Adrenal gland (tissue), 9 donors: ENCODE measurements at regions not wholly inside any gene's neighbourhood (a gene's known extent, or its start where the extent isn't known, plus 50 kb on each side); places are given as distances from the start of the nearest gene placed in this dataset.

Experiments used
- DNase-seq, 7 donors: peaks; one replicate each; pipeline ENCODE4 v3.0.0-alpha.2; 2019 to 2020
- H3K27ac ChIP-seq, 5 donors: fragments of 200-600 bp; sonication (generic) in 4 of 5; 1 replicate in 3 of 5; 2 replicates in 2 of 5; pipeline versions ENCODE4 v1.5.1 to v1.8.0; 2016 to 2020; ENCODE audit warnings: mild to moderate bottlenecking in 1 of 5
- H3K27me3 ChIP-seq: fragments of 200-600 bp; 2 replicates; pipeline ENCODE4 v1.8.0; 2021
- H3K36me3 ChIP-seq, 2 donors: fragments of 200-600 bp; replicated peaks in 1 of 2; 1 replicate in 1 of 2; 2 replicates in 1 of 2; pipeline versions ENCODE4 v1.5.1 to v1.8.0; 2018 to 2022
- H3K4me1 ChIP-seq, 2 donors: fragments of 200-600 bp; replicated peaks in 1 of 2; 1 replicate in 1 of 2; 2 replicates in 1 of 2; pipeline versions ENCODE4 v1.5.1 to v1.8.0; 2018 to 2021
- H3K4me3 ChIP-seq, 4 donors: fragments of 200-600 bp; sonication (generic) in 3 of 4; one replicate each; pipeline ENCODE4 v1.5.1; 2016 to 2018
- H3K9me3 ChIP-seq, 3 donors: fragments of 200-600 bp; sonication (generic) in 1 of 3; replicated peaks in 1 of 3; 1 replicate in 2 of 3; 2 replicates in 1 of 3; pipeline versions ENCODE4 v1.5.1 to v1.8.0; 2016 to 2021
- POLR2A ChIP-seq, 2 donors: fragments of 450-650 bp; IDR thresholded peaks; one replicate each; pipeline ENCODE4 v1.6.1; 2017; ENCODE audit warnings: antibody characterized with exemption in 2 of 2, mild to moderate bottlenecking in 2 of 2, moderate library complexity in 1 of 2
- WGBS, 4 donors: extraction: QIAGEN DNeasy Blood & Tissue Kit in 2 of 4; methylation state at CpG; one replicate each; pipeline versions ENCODE4 v1.1.5 to v1.1.7; 2013 to 2017; 5-methylcytosine and 5-hydroxymethylcytosine counted together
- intact Hi-C, 2 donors: fragments of 100-400 bp; cut with DNase I; formaldehyde crosslinking; loops; one replicate each; pipeline versions ENCODE4 v1.14.1 to v1.15.0; 2022 to 2023
- TF ChIP-seq, protein P1 (sequence below), 6 experiments: fragments of 450-650 bp in 4 of 6; fragments of 200-600 bp in 2 of 6; sonication (generic) in 1 of 6; IDR thresholded peaks; 1 replicate in 5 of 6; 2 replicates in 1 of 6; pipeline versions ENCODE4 v1.5.1 to v1.8.0; 2016 to 2021; ENCODE audit warnings: antibody characterized with exemption in 6 of 6, mild to moderate bottlenecking in 2 of 6, moderate library complexity in 1 of 6
- donor health status: healthy with polysubstance abuse.
- donor health status: Bipolar disorder and iron deficiency.
- donor health status: DM: yes; HTN: yes; CAD: no.
- donor health status: DM: no; HTN: no; CAD: no.
- donor health status: DM: no; HTN: no; CAD: no.

DNA sequence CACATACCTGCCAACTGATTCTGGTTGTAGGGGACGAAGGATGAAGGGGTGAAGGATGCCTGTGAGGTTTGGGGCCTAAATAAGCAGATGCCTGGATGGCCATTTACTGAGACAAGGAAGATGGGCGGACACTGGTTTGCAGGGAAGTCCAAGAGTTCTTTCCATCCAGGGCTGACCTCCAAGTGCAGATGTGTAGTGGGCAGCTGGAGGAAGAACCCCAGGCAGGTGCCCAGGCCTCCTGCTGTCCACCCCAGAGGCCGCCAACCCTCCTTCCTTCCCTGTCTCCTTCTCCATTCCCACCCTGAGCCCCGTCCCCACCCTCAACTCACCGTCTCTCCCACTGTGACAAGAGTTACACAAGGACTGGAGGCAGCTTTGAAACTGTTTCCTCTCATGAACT is 171.5 kb downstream of the KATNAL1 start:
- H3K27ac ChIP-seq: no peak overlapping the region
- TF ChIP-seq POLR2A (IDR thresholded peaks at IDR 0.05): no peak
- TF ChIP-seq, protein P1, sequence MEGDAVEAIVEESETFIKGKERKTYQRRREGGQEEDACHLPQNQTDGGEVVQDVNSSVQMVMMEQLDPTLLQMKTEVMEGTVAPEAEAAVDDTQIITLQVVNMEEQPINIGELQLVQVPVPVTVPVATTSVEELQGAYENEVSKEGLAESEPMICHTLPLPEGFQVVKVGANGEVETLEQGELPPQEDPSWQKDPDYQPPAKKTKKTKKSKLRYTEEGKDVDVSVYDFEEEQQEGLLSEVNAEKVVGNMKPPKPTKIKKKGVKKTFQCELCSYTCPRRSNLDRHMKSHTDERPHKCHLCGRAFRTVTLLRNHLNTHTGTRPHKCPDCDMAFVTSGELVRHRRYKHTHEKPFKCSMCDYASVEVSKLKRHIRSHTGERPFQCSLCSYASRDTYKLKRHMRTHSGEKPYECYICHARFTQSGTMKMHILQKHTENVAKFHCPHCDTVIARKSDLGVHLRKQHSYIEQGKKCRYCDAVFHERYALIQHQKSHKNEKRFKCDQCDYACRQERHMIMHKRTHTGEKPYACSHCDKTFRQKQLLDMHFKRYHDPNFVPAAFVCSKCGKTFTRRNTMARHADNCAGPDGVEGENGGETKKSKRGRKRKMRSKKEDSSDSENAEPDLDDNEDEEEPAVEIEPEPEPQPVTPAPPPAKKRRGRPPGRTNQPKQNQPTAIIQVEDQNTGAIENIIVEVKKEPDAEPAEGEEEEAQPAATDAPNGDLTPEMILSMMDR (IDR thresholded peaks at IDR 0.05): no peak
- H3K9me3 ChIP-seq: no peaks in the 10 kb centered on the region
- no peak for DNase-seq
- intact Hi-C loops: loop anchor here (10.0 kb wide), 3 partner anchors 249 to 669 kb away; no protein-coding TSS in a partner anchor
- WGBS, 4 donors: 90 to 96% (median 93%) methylated on average over 5 of the region's 5 CpGs
- no peaks in the 10 kb centered on the region for H3K36me3 ChIP-seq
- no peaks in the 10 kb centered on the region for H3K27me3 ChIP-seq
- no peak overlapping the region for H3K4me3 ChIP-seq
- no peaks in the 10 kb centered on the region for H3K4me1 ChIP-seq

DNA sequence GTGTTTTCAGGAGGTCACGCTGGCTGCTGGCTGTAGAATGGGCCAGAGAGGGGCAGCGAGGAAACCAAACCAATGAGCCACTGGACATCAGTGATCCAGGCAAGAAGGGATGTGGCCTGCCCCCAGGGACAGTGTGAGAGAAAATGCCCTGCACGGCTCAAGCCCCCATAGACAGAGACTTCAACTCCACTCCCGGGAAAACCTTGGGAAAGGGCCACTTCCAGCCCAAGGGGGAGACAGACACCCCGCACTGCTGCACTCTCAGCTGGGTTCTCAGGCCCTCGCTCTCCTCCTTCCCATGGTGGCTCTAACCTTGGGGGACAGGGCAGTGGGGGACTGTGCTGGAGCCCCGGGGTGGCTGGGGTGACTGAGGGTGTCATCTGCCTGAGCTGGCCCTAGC is 172.0 kb downstream of the KATNAL1 start:
- TF ChIP-seq POLR2A (IDR thresholded peaks at IDR 0.05): no peak
- TF ChIP-seq, protein P1 (IDR thresholded peaks at IDR 0.05): no peak
- Histone ChIP-seq H3K36me3 (no peaks in the 10 kb centered on the region), H3K4me3 (no peak overlapping the region), H3K9me3 (no peaks in the 10 kb centered on the region), H3K4me1 (no peaks in the 10 kb centered on the region), H3K27me3 (no peaks in the 10 kb centered on the region), H3K27ac (no peak overlapping the region)
- DNase-seq: no peak
- intact Hi-C loops: loop anchor here (10.0 kb wide), 3 partner anchors 249 to 669 kb away; no protein-coding TSS in a partner anchor
- 86 to 95% (median 92%) methylated on average over 3 to 7 of the region's 7 CpGs for WGBS, 4 donors

DNA sequence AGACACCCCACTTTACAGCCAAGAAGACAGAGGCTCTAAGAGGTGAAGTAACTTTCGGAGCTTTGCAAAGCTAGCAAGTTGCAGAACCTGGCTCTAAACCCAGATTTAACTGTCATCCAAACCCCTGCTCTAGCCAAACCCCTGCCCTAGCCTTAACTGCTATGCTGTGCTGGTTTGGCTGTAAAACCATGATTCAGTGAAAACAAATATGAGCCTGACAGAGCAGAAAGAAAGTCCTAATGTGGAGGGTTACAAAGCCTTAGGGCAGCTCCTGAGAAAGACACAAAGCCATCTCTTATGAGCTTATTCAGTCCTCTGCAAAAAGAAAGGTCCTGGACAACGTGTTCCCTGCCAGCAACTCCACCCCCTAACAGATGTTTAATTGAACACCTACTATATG is 172.8 kb downstream of the KATNAL1 start:
- H3K4me3 ChIP-seq: no peak overlapping the region
- H3K9me3 ChIP-seq: no peaks in the 10 kb centered on the region
- no peaks in the 10 kb centered on the region for H3K36me3 ChIP-seq
- DNase-seq: no peak
- no peaks in the 10 kb centered on the region for H3K27me3 ChIP-seq
- 79 to 89% (median 82%) methylated on average over 2 of the region's 2 CpGs for WGBS, 4 donors
- no peaks in the 10 kb centered on the region for H3K4me1 ChIP-seq
- TF ChIP-seq, protein P1 (IDR thresholded peaks at IDR 0.05): no peak
- TF ChIP-seq POLR2A (IDR thresholded peaks at IDR 0.05): no peak
- intact Hi-C loops: loop anchor here (5.0 to 10.0 kb wide), 4 partner anchors 250 to 908 kb away; no protein-coding TSS in a partner anchor
- no peak overlapping the region for H3K27ac ChIP-seq

GRCh38 chr13:30133996-30134395 is 173.4 kb downstream of the KATNAL1 start:
- H3K4me3 ChIP-seq: no peak overlapping the region
- no peaks in the 10 kb centered on the region for H3K27me3 ChIP-seq
- DNase-seq: peak in 1 of 7 donors; percentile 16
- 59 to 68% (median 64%) methylated on average over 3 to 7 of the region's 7 CpGs for WGBS, 4 donors
- TF ChIP-seq, protein P1 (IDR thresholded peaks at IDR 0.05): no peak
- TF ChIP-seq POLR2A (IDR thresholded peaks at IDR 0.05): no peak
- H3K9me3 ChIP-seq: no peaks in the 10 kb centered on the region
- no peak overlapping the region for H3K27ac ChIP-seq
- intact Hi-C loops: loop anchor here (5.0 to 10.0 kb wide), 4 partner anchors 251 to 908 kb away; no protein-coding TSS in a partner anchor
- no peaks in the 10 kb centered on the region for H3K4me1 ChIP-seq
- H3K36me3 ChIP-seq: no peaks in the 10 kb centered on the region
